Activated CD4-positive, alpha-beta T cell treated with anti-CD3 and anti-CD28 coated beads for 1 hour (primary cell): ENCODE measurements at regions not wholly inside any gene's neighbourhood (a gene's known extent, or its start where the extent isn't known, plus 50 kb on each side); places are given as distances from the start of the nearest gene placed in this dataset.
"Not testable (repeated sequence)": the region's sequence is repeated elsewhere in the genome, so short reads cannot be mapped to it uniquely, and the experiment has no call there.

Experiments
- DNase-seq: peaks from one replicate; pipeline ENCODE4 v3.0.0-alpha.2; 2020

DNA sequence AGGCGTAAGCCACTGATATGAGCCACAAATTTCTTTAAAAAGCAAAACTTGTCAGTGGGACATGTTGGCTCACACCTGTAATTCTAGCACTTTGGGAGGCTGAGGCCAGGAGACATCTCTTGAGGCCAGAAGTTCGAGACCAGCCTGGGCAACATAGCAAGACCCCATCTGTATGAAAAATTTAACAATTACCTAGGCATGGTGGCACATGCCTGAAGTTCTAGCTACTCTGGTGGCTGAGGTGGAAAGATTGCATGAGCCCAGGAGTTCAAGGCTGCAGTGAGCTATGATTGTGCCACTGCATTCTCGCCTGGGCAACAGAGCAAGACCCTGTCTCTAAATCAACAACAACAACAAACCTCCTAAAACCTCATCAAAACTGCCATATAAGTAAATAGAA lies 147.6 kb upstream of the BARHL2 start:
- DNase-seq, result no peak

DNA sequence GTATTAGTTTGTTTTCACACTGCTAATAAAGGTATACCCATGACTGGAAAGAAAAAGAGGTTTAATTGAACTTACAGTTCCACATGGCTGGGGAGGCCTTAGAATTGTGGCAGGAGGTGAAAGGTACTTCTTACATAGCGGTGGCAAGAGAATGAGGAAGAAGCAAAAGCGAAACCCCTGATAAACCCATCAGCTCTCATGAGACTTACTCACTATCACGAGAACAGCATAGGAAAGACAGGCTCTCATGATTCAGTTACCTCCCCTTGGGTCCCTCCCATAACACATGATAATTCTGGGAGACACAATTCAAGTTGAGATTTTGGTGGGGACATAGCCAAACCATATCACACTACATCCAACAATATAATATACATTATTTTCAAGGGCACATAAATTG lies 145.7 kb upstream of the BARHL2 start:
- DNase-seq, result no peak

GRCh38 chr1:90861421-90861820 lies 144.3 kb upstream of the BARHL2 start:
- not testable (repeated sequence) for DNase-seq

GRCh38 chr1:90856463-90857007 lies 139.4 kb upstream of the BARHL2 start:
- no peak for DNase-seq

- no peak for DNase-seq
Measured at GRCh38 chr1:90854397-90854924, 137.4 kb upstream of the BARHL2 start.

- DNase-seq, result no peak
Measured at GRCh38 chr1:90851711-90852050, 134.6 kb upstream of the BARHL2 start.

GRCh38 chr1:90850898-90851710 lies 134.0 kb upstream of the BARHL2 start:
- peak; percentile 59 for DNase-seq

- DNase-seq, result no peak
Measured at GRCh38 chr1:90850181-90850897, 133.2 kb upstream of the BARHL2 start.

- no peak for DNase-seq
Measured at GRCh38 chr1:90841473-90841872, 124.4 kb upstream of the BARHL2 start.

DNA sequence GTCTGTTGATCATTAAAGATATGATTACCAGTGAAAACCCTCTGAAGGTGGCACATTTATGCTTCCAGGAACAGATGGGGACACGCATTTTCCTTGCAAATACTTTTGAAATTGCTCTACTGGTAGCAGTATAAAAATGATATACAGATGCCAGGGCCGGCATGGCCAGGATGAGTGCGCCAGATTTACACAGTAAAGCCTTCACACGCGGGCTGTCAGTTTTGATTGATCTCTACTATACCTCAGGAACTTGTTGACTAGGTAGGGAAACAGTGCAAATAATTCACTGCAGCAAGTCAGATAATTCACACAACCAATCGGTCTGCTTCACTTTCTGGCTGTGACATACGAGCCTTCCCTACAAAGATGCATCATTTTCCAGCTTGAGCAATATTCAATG lies 123.2 kb upstream of the BARHL2 start:
- no peak for DNase-seq

- DNase-seq, result no peak
Measured at GRCh38 chr1:90839323-90839722, 122.2 kb upstream of the BARHL2 start.

- no peak for DNase-seq
Measured at GRCh38 chr1:90838720-90839119, 121.6 kb upstream of the BARHL2 start.

DNA sequence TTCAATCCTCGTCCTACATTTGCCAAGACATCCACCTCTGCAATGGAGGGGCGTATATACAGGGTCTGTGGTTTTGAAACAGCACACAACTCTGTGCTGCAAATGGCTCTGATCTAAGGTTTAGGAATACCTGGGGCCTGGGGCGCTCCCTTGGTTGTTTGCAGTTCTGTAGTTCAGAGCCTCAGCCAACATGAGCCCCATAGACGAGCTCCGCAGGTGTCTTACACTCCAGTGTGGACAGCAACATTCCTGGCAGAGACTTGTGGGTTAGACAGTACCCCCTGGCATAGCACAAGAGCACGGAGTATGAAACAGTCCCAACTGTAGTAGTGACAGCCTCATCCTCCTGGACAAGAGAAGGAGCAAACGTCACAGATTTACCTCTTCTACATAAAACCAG lies 120.3 kb upstream of the BARHL2 start:
- DNase-seq, result no peak

GRCh38 chr1:90836345-90836679 lies 119.2 kb upstream of the BARHL2 start:
- DNase-seq, result no peak

DNA sequence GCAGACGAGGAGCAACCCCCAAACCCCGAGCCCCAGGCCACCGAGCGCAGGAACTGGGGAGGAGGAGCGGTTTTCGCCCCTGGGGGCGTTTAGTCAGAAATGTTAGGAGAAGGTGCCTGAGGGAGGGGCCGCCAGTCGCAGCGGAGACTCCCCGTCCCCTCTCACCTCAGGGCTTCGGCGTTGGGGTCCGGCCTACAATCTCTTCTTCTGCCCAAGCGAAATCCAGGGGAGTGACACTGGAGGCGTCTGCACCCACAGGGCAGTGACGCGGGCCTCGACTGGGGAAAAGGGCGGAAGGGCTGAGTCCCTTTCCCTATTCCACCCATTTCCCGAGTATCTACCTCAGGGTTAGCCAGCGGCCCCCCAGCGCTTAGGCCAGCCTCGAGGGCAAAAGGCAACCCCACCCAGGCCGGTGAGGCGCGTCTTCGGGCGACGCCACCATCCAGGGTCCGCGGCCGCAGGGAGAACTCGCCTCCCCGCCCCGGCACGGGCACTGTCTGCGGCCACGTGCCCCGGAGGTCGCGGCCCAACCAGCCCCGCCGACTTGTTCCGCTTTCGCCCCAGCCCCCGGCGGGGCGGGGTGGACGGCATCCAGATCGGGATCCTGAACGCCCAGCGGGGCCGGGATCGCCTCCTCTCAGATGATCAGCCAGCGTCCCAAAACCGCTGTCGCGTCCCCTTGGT lies 118.7 kb upstream of the BARHL2 start:
- no peak for DNase-seq

DNA sequence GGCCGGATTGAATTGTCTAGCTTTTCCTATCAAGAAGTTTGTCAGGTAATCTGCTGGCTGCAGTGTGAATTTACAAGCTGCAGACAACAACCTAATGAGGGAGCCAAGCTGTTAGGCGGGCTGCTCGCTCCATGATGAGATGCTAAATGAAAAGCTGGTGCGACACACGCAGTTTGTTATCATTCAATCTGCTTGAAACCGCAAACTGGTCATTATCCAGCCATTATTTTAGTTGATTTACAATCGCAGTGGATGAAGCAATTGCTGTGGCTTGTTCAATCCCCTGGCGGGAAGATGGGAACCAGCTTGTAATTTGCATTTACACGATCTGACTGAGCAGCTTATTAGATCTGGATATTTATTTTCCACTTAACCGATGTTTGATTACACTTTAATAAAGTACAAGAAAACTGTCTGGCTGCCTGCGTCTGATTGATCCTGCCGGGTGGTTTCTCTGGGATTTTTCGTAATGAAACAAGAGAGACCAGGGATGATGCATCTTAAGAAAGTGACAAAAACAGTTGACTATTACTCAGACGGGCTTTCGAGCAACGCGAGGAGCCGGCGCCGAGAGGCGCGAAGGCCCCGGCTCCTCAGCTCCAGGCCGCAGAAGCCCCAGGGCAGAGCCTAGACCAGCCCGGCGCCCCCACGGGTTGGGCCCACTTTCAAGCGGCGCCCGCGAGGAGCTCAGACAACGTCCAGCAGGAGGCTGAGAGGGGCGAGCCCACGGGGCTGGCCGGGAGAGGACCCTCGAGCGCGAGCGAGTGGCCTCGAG lies 118.0 kb upstream of the BARHL2 start:
- DNase-seq, result no peak

GRCh38 chr1:90834354-90834885 lies 117.3 kb upstream of the BARHL2 start:
- no peak for DNase-seq

GRCh38 chr1:90833466-90834110 lies 116.5 kb upstream of the BARHL2 start:
- no peak for DNase-seq

DNA sequence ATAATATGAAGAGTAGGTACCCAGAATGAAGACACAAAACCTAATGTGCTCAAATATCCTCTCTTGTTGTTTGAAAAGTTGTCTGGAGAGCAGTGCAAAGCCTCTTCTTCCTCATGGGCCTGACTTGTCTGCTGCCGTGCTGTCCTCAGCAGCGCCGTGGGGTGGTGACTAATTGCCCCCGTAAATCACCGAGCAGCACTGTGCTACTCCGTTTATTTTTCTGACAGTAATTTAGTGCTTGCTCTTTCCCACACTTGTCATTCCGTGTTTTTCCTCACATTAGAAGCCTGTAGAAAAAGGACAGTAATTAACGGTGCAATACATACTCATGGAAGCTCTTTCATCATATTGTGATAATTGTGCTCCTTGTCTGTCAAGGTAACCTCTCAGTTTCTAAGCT lies 114.8 kb upstream of the BARHL2 start:
- no peak for DNase-seq

DNA sequence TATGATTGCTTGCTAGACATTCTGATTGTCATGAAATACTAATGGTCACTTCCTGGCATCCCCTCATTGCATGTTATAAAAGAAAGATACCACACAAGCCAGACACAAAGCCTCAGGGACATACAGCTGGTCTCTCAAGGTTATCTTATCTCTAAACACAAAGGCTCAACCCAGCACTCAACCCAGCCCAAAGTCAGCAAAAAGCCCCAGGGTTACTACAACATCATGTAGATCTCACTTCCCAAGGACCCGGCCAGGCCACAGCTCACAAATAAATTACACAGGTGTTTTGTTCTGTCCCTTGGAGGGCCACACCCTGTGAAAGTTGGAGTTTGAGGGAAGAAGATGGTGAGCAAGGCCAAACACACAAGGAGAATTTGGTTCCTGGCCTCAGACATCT lies 109.7 kb upstream of the BARHL2 start:
- DNase-seq, result no peak

DNA sequence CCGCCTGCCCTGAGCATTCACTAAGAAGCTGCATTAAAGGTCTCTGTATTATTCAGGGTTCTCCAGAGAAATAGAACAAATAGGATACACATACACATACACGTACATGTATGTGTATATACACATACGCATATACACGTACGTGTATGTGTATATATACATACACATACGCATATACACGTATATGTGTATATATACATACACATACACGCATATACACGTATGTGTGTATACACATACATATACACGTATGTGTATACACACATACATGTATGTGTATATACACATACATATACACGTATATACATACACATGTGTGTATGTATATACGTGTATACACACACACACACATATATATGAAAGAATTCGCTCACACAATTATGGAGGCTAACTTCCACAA lies 108.9 kb upstream of the BARHL2 start:
- DNase-seq, result no peak

GRCh38 chr1:90824551-90824950 lies 107.4 kb upstream of the BARHL2 start:
- DNase-seq, result no peak
